ENCODE measurements at regions not wholly inside any gene's neighbourhood (a gene's known extent, or its start where the extent isn't known, plus 50 kb on each side); places are given as distances from the start of the nearest gene placed in this dataset.
A peak's percentile ranks its signal among the peaks of the same experiment; 100 is the strongest.

- Histone ChIP-seq H3K9me3 (no peaks in the 10 kb centered on the region), H3K27ac (peak overlapping the region in 3 of 5 donors; percentile 4 to 28 (median 28)), H3K27me3 (no peaks in the 10 kb centered on the region), H3K4me1 (no peaks in the 10 kb centered on the region), H3K36me3 (peaks cover 0 to under 1% (median 0%) of the 10 kb centered on the region in 4 donors), H3K4me3 (no peak overlapping the region)
- intact Hi-C loops (cut with DNase I; ENCODE audit: low total_unique reads) = no loop called here
- TF ChIP-seq POLR2AphosphoS5 (IDR thresholded peaks at IDR 0.05) (peak in 1 of 3 donors; percentile 7), EP300 (IDR thresholded peaks at IDR 0.05) (no peak)
- DNase-seq = no peak
- 70 to 87% (median 75%) methylated on average over 3 of the region's 3 CpGs for WGBS, 5 donors
Observed at GRCh38 chr7:86932038-86932512, 127.4 kb downstream of the ELAPOR2 start.

GRCh38 chr7:86931439-86931838 is 128.0 kb downstream of the ELAPOR2 start:
- TF ChIP-seq EP300 (IDR thresholded peaks at IDR 0.05) (no peak), POLR2AphosphoS5 (IDR thresholded peaks at IDR 0.05) (no peak), CTCF (IDR thresholded peaks at IDR 0.05) (no peak), POLR2A (IDR thresholded peaks at IDR 0.05) (no peak)
- intact Hi-C loops (cut with DNase I; ENCODE audit: low total_unique reads) = no loop called here
- H3K27me3 ChIP-seq = no peaks in the 10 kb centered on the region
- no peak overlapping the region for H3K27ac ChIP-seq
- H3K4me3 ChIP-seq = no peak overlapping the region
- H3K36me3 ChIP-seq = no peaks in the 10 kb centered on the region
- 63 to 86% (median 76%) methylated on average over 2 of the region's 2 CpGs for WGBS, 5 donors
- H3K4me1 ChIP-seq = no peaks in the 10 kb centered on the region
- DNase-seq = no peak
- H3K9me3 ChIP-seq = no peaks in the 10 kb centered on the region

- intact Hi-C loops (cut with DNase I; ENCODE audit: low total_unique reads) = no loop called here
- 88 to 93% (median 89%) methylated on average over 5 of the region's 5 CpGs for WGBS, 5 donors
- Histone ChIP-seq H3K4me3 (no peak overlapping the region), H3K36me3 (no peaks in the 10 kb centered on the region), H3K9me3 (no peaks in the 10 kb centered on the region), H3K27me3 (no peaks in the 10 kb centered on the region), H3K4me1 (no peaks in the 10 kb centered on the region), H3K27ac (no peak overlapping the region)
- TF ChIP-seq CTCF (IDR thresholded peaks at IDR 0.05) = no peak
- no peak for TF ChIP-seq EP300 (IDR thresholded peaks at IDR 0.05)
- TF ChIP-seq POLR2AphosphoS5 (IDR thresholded peaks at IDR 0.05) = no peak
- TF ChIP-seq POLR2A (IDR thresholded peaks at IDR 0.05) = no peak
- no peak for DNase-seq
Observed at GRCh38 chr7:86930554-86931307, 128.7 kb downstream of the ELAPOR2 start.

- WGBS, 5 donors = 60 to 74% (median 68%) methylated on average over 4 of the region's 4 CpGs
- Histone ChIP-seq H3K36me3 (no peaks in the 10 kb centered on the region), H3K4me3 (no peak overlapping the region), H3K4me1 (no peaks in the 10 kb centered on the region), H3K9me3 (no peaks in the 10 kb centered on the region), H3K27ac (no peak overlapping the region), H3K27me3 (no peaks in the 10 kb centered on the region)
- intact Hi-C loops (cut with DNase I; ENCODE audit: low total_unique reads) = no loop called here
- TF ChIP-seq CTCF (IDR thresholded peaks at IDR 0.05) = no peak
- no peak for TF ChIP-seq POLR2AphosphoS5 (IDR thresholded peaks at IDR 0.05)
- TF ChIP-seq POLR2A (IDR thresholded peaks at IDR 0.05) = no peak
- no peak for TF ChIP-seq EP300 (IDR thresholded peaks at IDR 0.05)
- DNase-seq = no peak
Observed at GRCh38 chr7:86929293-86930109, 130.0 kb downstream of the ELAPOR2 start.

All from stomach (tissue), 8 donors.